Karpas-422 (cell line): ENCODE measurements at regions not wholly inside any gene's neighbourhood (a gene's known extent, or its start where the extent isn't known, plus 50 kb on each side); places are given as distances from the start of the nearest gene placed in this dataset.
A peak's percentile ranks its signal among the peaks of the same experiment; 100 is the strongest.

Experiments used
- DNase-seq: peaks from one replicate; pipeline ENCODE4 v3.0.0-alpha.2; 2015
- H2AFZ ChIP-seq: fragments of 200-600 bp; sonication (generic); 2 replicates; pipeline ENCODE4 v1.6.1; 2014; ENCODE audit warnings: antibody characterized with exemption, low read length, mixed read lengths
- H3K27ac ChIP-seq: fragments of 200-600 bp; sonication (generic); 2 replicates; pipeline ENCODE4 v1.5.1; 2014; ENCODE audit warnings: mild to moderate bottlenecking, low read length, moderate library complexity
- H3K27me3 ChIP-seq: fragments of 200-600 bp; sonication (generic); 2 replicates; pipeline ENCODE4 v1.6.1; 2014; ENCODE audit warnings: low read length, mixed read lengths
- H3K36me3 ChIP-seq: fragments of 200-600 bp; sonication (generic); 2 replicates; pipeline ENCODE4 v1.6.1; 2014; ENCODE audit warnings: low read length, mixed read lengths; ENCODE audit not compliant: insufficient read depth
- H3K4me1 ChIP-seq: fragments of 200-600 bp; sonication (generic); 2 replicates; pipeline ENCODE4 v1.6.1; 2014; ENCODE audit warnings: mild to moderate bottlenecking, low read length, mixed read lengths
- H3K4me2 ChIP-seq: fragments of 200-600 bp; sonication (generic); 2 replicates; pipeline ENCODE4 v1.6.1; 2014; ENCODE audit warnings: low read length, low read depth, mild to moderate bottlenecking; ENCODE audit not compliant: poor library complexity, severe bottlenecking
- H3K4me3 ChIP-seq: fragments of 200-600 bp; sonication (generic); 2 replicates; pipeline ENCODE4 v1.5.1; 2014; ENCODE audit warnings: mild to moderate bottlenecking, antibody characterized with exemption, low read length, mixed read lengths
- H3K79me2 ChIP-seq: fragments of 200-600 bp; sonication (generic); 2 replicates; pipeline ENCODE4 v1.6.1; 2014; ENCODE audit warnings: mild to moderate bottlenecking, low read length, mixed read lengths
- H3K9ac ChIP-seq: fragments of 200-600 bp; sonication (generic); 2 replicates; pipeline ENCODE4 v1.6.0; 2014; ENCODE audit warnings: low read length
- H3K9me2 ChIP-seq: fragments of 200-600 bp; sonication (generic), shearing (Covaris generic); replicated peaks from 2 replicates; pipeline ENCODE4 v1.6.0; 2014; ENCODE audit warnings: mild to moderate bottlenecking, low read length, moderate library complexity; ENCODE audit not compliant: insufficient read depth
- H3K9me3 ChIP-seq: fragments of 300-700, 200-600 bp; sonication (generic); 2 replicates; pipeline ENCODE4 v1.6.1; 2014; ENCODE audit warnings: low read length, mixed read lengths
- H4K20me1 ChIP-seq: fragments of 200-600 bp; sonication (generic); 2 replicates; pipeline ENCODE4 v1.6.1; 2014; ENCODE audit warnings: mild to moderate bottlenecking, antibody characterized with exemption, low read length, low read depth; ENCODE audit not compliant: insufficient read depth

- Histone ChIP-seq H3K4me2 (no peak overlapping the region), H3K4me3 (no peak overlapping the region), H3K9me2 (no peaks in the 10 kb centered on the region), H4K20me1 (no peaks in the 10 kb centered on the region), H3K27me3 (no peaks in the 10 kb centered on the region), H3K9ac (no peak overlapping the region), H3K36me3 (no peaks in the 10 kb centered on the region), H2AFZ (no peak overlapping the region), H3K9me3 (no peaks in the 10 kb centered on the region), H3K79me2 (no peaks in the 10 kb centered on the region), H3K27ac (no peak overlapping the region), H3K4me1 (no peaks in the 10 kb centered on the region)
- no peak for DNase-seq
Measured at GRCh38 chr1:221239181-221239580, 359.9 kb downstream of the HLX start.

- no peak overlapping the region for H2AFZ ChIP-seq
- H3K27ac ChIP-seq, result no peak overlapping the region
- H3K36me3 ChIP-seq, result no peaks in the 10 kb centered on the region
- no peak overlapping the region for H3K4me2 ChIP-seq
- no peaks in the 10 kb centered on the region for H3K9me2 ChIP-seq
- no peaks in the 10 kb centered on the region for H3K9me3 ChIP-seq
- H3K27me3 ChIP-seq, result no peaks in the 10 kb centered on the region
- no peak overlapping the region for H3K4me3 ChIP-seq
- H3K9ac ChIP-seq, result no peak overlapping the region
- H3K79me2 ChIP-seq, result no peaks in the 10 kb centered on the region
- H3K4me1 ChIP-seq, result no peaks in the 10 kb centered on the region
- peak; percentile 11 for DNase-seq
- H4K20me1 ChIP-seq, result no peaks in the 10 kb centered on the region
Measured at GRCh38 chr1:221239792-221240191, 360.5 kb downstream of the HLX start.

- DNase-seq, result no peak
- H2AFZ ChIP-seq, result no peak overlapping the region
Measured at GRCh38 chr1:221240690-221241089, 361.4 kb downstream of the HLX start.

GRCh38 chr1:221241157-221241556 is 361.9 kb downstream of the HLX start:
- H3K9me3 ChIP-seq, result no peaks in the 10 kb centered on the region

More at GRCh38 chr1:221240690-221241089, 361.4 kb downstream of the HLX start:
- H3K4me2 ChIP-seq, result no peak overlapping the region
- no peaks in the 10 kb centered on the region for H3K36me3 ChIP-seq
- H3K9me2 ChIP-seq, result no peaks in the 10 kb centered on the region
- no peaks in the 10 kb centered on the region for H3K9me3 ChIP-seq
- H3K4me3 ChIP-seq, result no peak overlapping the region
- no peaks in the 10 kb centered on the region for H3K27me3 ChIP-seq
- no peaks in the 10 kb centered on the region for H4K20me1 ChIP-seq
- no peak overlapping the region for H3K27ac ChIP-seq
- no peaks in the 10 kb centered on the region for H3K79me2 ChIP-seq
- no peak overlapping the region for H3K9ac ChIP-seq
- H3K4me1 ChIP-seq, result no peaks in the 10 kb centered on the region

GRCh38 chr1:221241592-221241991 is 362.3 kb downstream of the HLX start:
- H3K9me3 ChIP-seq, result no peaks in the 10 kb centered on the region
- H3K9ac ChIP-seq, result no peak overlapping the region
- H3K79me2 ChIP-seq, result no peaks in the 10 kb centered on the region
- H3K4me1 ChIP-seq, result no peaks in the 10 kb centered on the region
- no peaks in the 10 kb centered on the region for H3K36me3 ChIP-seq
- no peak overlapping the region for H3K4me2 ChIP-seq
- H3K4me3 ChIP-seq, result no peak overlapping the region
- H3K27ac ChIP-seq, result no peak overlapping the region
- no peaks in the 10 kb centered on the region for H4K20me1 ChIP-seq
- DNase-seq, result peak; percentile 31
- H3K27me3 ChIP-seq, result no peaks in the 10 kb centered on the region
- H3K9me2 ChIP-seq, result no peaks in the 10 kb centered on the region
- no peak overlapping the region for H2AFZ ChIP-seq

More at GRCh38 chr1:221241157-221241556, 361.9 kb downstream of the HLX start:
- H3K4me1 ChIP-seq, result no peaks in the 10 kb centered on the region
- no peak overlapping the region for H2AFZ ChIP-seq
- H3K27me3 ChIP-seq, result no peaks in the 10 kb centered on the region
- no peak overlapping the region for H3K27ac ChIP-seq
- DNase-seq, result no peak
- no peak overlapping the region for H3K9ac ChIP-seq
- H3K4me2 ChIP-seq, result no peak overlapping the region
- H3K4me3 ChIP-seq, result no peak overlapping the region
- H3K36me3 ChIP-seq, result no peaks in the 10 kb centered on the region
- no peaks in the 10 kb centered on the region for H4K20me1 ChIP-seq
- no peaks in the 10 kb centered on the region for H3K79me2 ChIP-seq
- no peaks in the 10 kb centered on the region for H3K9me2 ChIP-seq

- Histone ChIP-seq H3K9me3 (no peaks in the 10 kb centered on the region), H3K4me3 (no peak overlapping the region), H3K27me3 (no peaks in the 10 kb centered on the region), H3K36me3 (no peaks in the 10 kb centered on the region), H2AFZ (no peak overlapping the region), H4K20me1 (no peaks in the 10 kb centered on the region), H3K9me2 (no peaks in the 10 kb centered on the region), H3K4me1 (no peaks in the 10 kb centered on the region), H3K27ac (no peak overlapping the region), H3K4me2 (no peak overlapping the region), H3K9ac (no peak overlapping the region), H3K79me2 (no peaks in the 10 kb centered on the region)
- DNase-seq, result no peak
Measured at GRCh38 chr1:221246067-221246466, 366.8 kb downstream of the HLX start.

GRCh38 chr1:221246628-221247415 is 367.6 kb downstream of the HLX start:
- H3K27ac ChIP-seq, result no peak overlapping the region
- no peaks in the 10 kb centered on the region for H3K9me3 ChIP-seq
- no peak overlapping the region for H2AFZ ChIP-seq
- no peak overlapping the region for H3K9ac ChIP-seq
- no peaks in the 10 kb centered on the region for H3K27me3 ChIP-seq
- H4K20me1 ChIP-seq, result no peaks in the 10 kb centered on the region
- H3K36me3 ChIP-seq, result no peaks in the 10 kb centered on the region
- H3K4me3 ChIP-seq, result no peak overlapping the region
- H3K9me2 ChIP-seq, result no peaks in the 10 kb centered on the region
- no peak for DNase-seq
- no peak overlapping the region for H3K4me2 ChIP-seq
- H3K79me2 ChIP-seq, result no peaks in the 10 kb centered on the region
- no peaks in the 10 kb centered on the region for H3K4me1 ChIP-seq

GRCh38 chr1:221251580-221251979 is 372.3 kb downstream of the HLX start:
- no peak overlapping the region for H3K9ac ChIP-seq
- no peak overlapping the region for H3K4me3 ChIP-seq
- no peak for DNase-seq
- no peak overlapping the region for H3K4me2 ChIP-seq
- no peaks in the 10 kb centered on the region for H4K20me1 ChIP-seq
- H3K27ac ChIP-seq, result no peak overlapping the region
- no peaks in the 10 kb centered on the region for H3K27me3 ChIP-seq
- H3K79me2 ChIP-seq, result no peaks in the 10 kb centered on the region
- no peaks in the 10 kb centered on the region for H3K9me2 ChIP-seq
- H3K9me3 ChIP-seq, result no peaks in the 10 kb centered on the region
- H3K4me1 ChIP-seq, result no peaks in the 10 kb centered on the region
- no peak overlapping the region for H2AFZ ChIP-seq
- H3K36me3 ChIP-seq, result no peaks in the 10 kb centered on the region
